Smooth muscle cell (in vitro differentiated cells): ENCODE measurements at regions not wholly inside any gene's neighbourhood (a gene's known extent, or its start where the extent isn't known, plus 50 kb on each side); places are given as distances from the start of the nearest gene placed in this dataset.

Source experiments
- DNase-seq: peaks from one replicate; lab custom pipeline; 2025; ENCODE audit not compliant: unreplicated experiment; lab: John Stamatoyannopoulos, UW
- H2AFZ ChIP-seq: fragments of 200-600 bp; sonication (generic); 2 replicates; pipeline ENCODE4 v1.6.0; 2016; ENCODE audit warnings: antibody characterized with exemption, low read depth, mild to moderate bottlenecking
- H3F3A ChIP-seq: fragments of 200-600 bp; sonication (generic); 2 replicates; pipeline ENCODE4 v1.6.0; 2017; ENCODE audit warnings: antibody characterized with exemption, low read depth
- H3K27ac ChIP-seq: fragments of 200-600 bp; sonication (generic); 2 replicates; pipeline ENCODE4 v1.5.1; 2016; ENCODE audit warnings: low read depth, mild to moderate bottlenecking
- H3K27me3 ChIP-seq: fragments of 200-600 bp; sonication (generic); 2 replicates; pipeline ENCODE4 v1.6.1; 2016; ENCODE audit warnings: low read depth, mild to moderate bottlenecking
- H3K36me3 ChIP-seq: fragments of 200-600 bp; sonication (generic); 2 replicates; pipeline ENCODE4 v1.5.1; 2016; ENCODE audit warnings: low read depth
- H3K4me1 ChIP-seq: fragments of 200-600 bp; sonication (generic); 2 replicates; pipeline ENCODE4 v1.5.1; 2016; ENCODE audit warnings: low read depth
- H3K4me2 ChIP-seq: fragments of 200-600 bp; sonication (generic); 2 replicates; pipeline ENCODE4 v1.6.0; 2016; ENCODE audit warnings: mild to moderate bottlenecking
- H3K4me3 ChIP-seq: fragments of 200-600 bp; sonication (generic); 2 replicates; pipeline ENCODE4 v1.5.1; 2016; ENCODE audit warnings: mild to moderate bottlenecking
- H3K79me2 ChIP-seq: fragments of 200-600 bp; sonication (generic); 2 replicates; pipeline ENCODE4 v1.6.0; 2016; ENCODE audit warnings: low read depth, mild to moderate bottlenecking
- H3K9ac ChIP-seq: fragments of 200-600 bp; sonication (generic); 2 replicates; pipeline ENCODE4 v1.6.0; 2016; ENCODE audit warnings: low read depth
- H3K9me3 ChIP-seq: fragments of 200-600 bp; sonication (generic); replicated peaks from 2 replicates; pipeline ENCODE4 v1.5.1; 2016; ENCODE audit warnings: low read depth
- H4K20me1 ChIP-seq: fragments of 200-600 bp; sonication (generic); 2 replicates; pipeline ENCODE4 v1.6.0; 2016; ENCODE audit warnings: low read depth
- CTCF ChIP-seq: fragments of 200-600 bp; sonication (generic); IDR thresholded peaks from 2 replicates; pipeline ENCODE4 v1.5.1; 2017; ENCODE audit warnings: borderline replicate concordance, mild to moderate bottlenecking, antibody characterized with exemption; ENCODE audit not compliant: insufficient read depth, poor library complexity, severe bottlenecking
- WGBS: methylation state at CpG from one replicate; pipeline ENCODE4 v1.1.7; 2016; ENCODE audit warnings: low lambda C conversion rate; 5-methylcytosine and 5-hydroxymethylcytosine counted together

- Histone ChIP-seq H2AFZ (no peak overlapping the region), H3K9me3 (no peaks in the 10 kb centered on the region), H3K4me1 (no peaks in the 10 kb centered on the region), H4K20me1 (no peaks in the 10 kb centered on the region), H3K4me2 (no peak overlapping the region), H3K36me3 (no peaks in the 10 kb centered on the region), H3K4me3 (no peak overlapping the region), H3K9ac (no peak overlapping the region), H3F3A (no peaks in the 10 kb centered on the region), H3K27me3 (no peaks in the 10 kb centered on the region), H3K79me2 (no peaks in the 10 kb centered on the region), H3K27ac (no peak overlapping the region)
- no peak for TF ChIP-seq CTCF
- 87% methylated on average over 8 of the region's 8 CpGs for WGBS
- DNase-seq = no peak
These were observed 82.0 kb upstream of the B3GAT2 start for GRCh38 chr6:71038711-71039344.

GRCh38 chr6:71040043-71040442, 83.2 kb upstream of the B3GAT2 start:
- H3K4me1 ChIP-seq = no peaks in the 10 kb centered on the region
- TF ChIP-seq CTCF = no peak
- H3K27ac ChIP-seq = no peak overlapping the region
- H3K79me2 ChIP-seq = no peaks in the 10 kb centered on the region
- no peaks in the 10 kb centered on the region for H3F3A ChIP-seq
- 100% methylated on average over 1 of the region's 1 CpG for WGBS
- DNase-seq = no peak
- no peak overlapping the region for H3K4me3 ChIP-seq
- no peak overlapping the region for H2AFZ ChIP-seq
- H3K36me3 ChIP-seq = no peaks in the 10 kb centered on the region
- H3K9ac ChIP-seq = no peak overlapping the region
- no peaks in the 10 kb centered on the region for H4K20me1 ChIP-seq
- H3K4me2 ChIP-seq = no peak overlapping the region
- H3K9me3 ChIP-seq = no peaks in the 10 kb centered on the region
- no peaks in the 10 kb centered on the region for H3K27me3 ChIP-seq

- Histone ChIP-seq H3K27ac (no peak overlapping the region), H3K36me3 (no peaks in the 10 kb centered on the region), H3K79me2 (no peaks in the 10 kb centered on the region), H3F3A (no peaks in the 10 kb centered on the region), H2AFZ (no peak overlapping the region), H3K4me2 (no peak overlapping the region), H3K4me3 (no peak overlapping the region), H3K4me1 (no peaks in the 10 kb centered on the region), H4K20me1 (no peaks in the 10 kb centered on the region), H3K9ac (no peak overlapping the region), H3K27me3 (no peaks in the 10 kb centered on the region), H3K9me3 (no peaks in the 10 kb centered on the region)
- TF ChIP-seq CTCF = no peak
- WGBS = 88% methylated on average over 2 of the region's 2 CpGs
- no peak for DNase-seq
These were observed 84.0 kb upstream of the B3GAT2 start for GRCh38 chr6:71040841-71041240.

- H3K27me3 ChIP-seq = no peaks in the 10 kb centered on the region
- H2AFZ ChIP-seq = no peak overlapping the region
- no peaks in the 10 kb centered on the region for H3F3A ChIP-seq
- WGBS = 21% methylated on average over 1 of the region's 1 CpG
- H3K79me2 ChIP-seq = no peaks in the 10 kb centered on the region
- no peak overlapping the region for H3K4me3 ChIP-seq
- no peaks in the 10 kb centered on the region for H4K20me1 ChIP-seq
- no peak for DNase-seq
- no peak overlapping the region for H3K27ac ChIP-seq
- H3K36me3 ChIP-seq = no peaks in the 10 kb centered on the region
- H3K9ac ChIP-seq = no peak overlapping the region
- no peak for TF ChIP-seq CTCF
- H3K4me1 ChIP-seq = no peaks in the 10 kb centered on the region
- H3K9me3 ChIP-seq = no peaks in the 10 kb centered on the region
- no peak overlapping the region for H3K4me2 ChIP-seq
These were observed 87.0 kb upstream of the B3GAT2 start for GRCh38 chr6:71043902-71044301.
